ENCODE measurements at regions not wholly inside any gene's neighbourhood (a gene's known extent, or its start where the extent isn't known, plus 50 kb on each side); places are given as distances from the start of the nearest gene placed in this dataset.

GRCh38 chr14:95611293-95611880, 74.8 kb upstream of the TCL1B start:
- no peak overlapping the region for H3K27ac ChIP-seq (ENCODE audit: low read depth in 1 of 2, low read length in 2 of 2)
- no peak for DNase-seq (ENCODE audit: low spot score)
- 56% methylated on average over 8 of the region's 8 CpGs for WGBS

More at GRCh38 chr14:95611293-95611880, 74.8 kb upstream of the TCL1B start:
- no peak for TF ChIP-seq NR2F2 (IDR thresholded peaks at IDR 0.05)
- TF ChIP-seq CTCF (IDR thresholded peaks at IDR 0.05; ENCODE audit: low read depth, low read length, missing input control), result no peak
- no peak for TF ChIP-seq EGR1 (IDR thresholded peaks at IDR 0.05; ENCODE audit: low read depth in 2 of 2)
- no peak for TF ChIP-seq ZBTB33 (IDR thresholded peaks at IDR 0.05)
- no peak for TF ChIP-seq SP1 (IDR thresholded peaks at IDR 0.05)
- TF ChIP-seq MAX (IDR thresholded peaks at IDR 0.05), result no peak
- no peak for TF ChIP-seq REST (IDR thresholded peaks at IDR 0.05)
- Histone ChIP-seq H3K27me3 (ENCODE audit: control insufficient read depth in 4 of 4, insufficient read depth in 4 of 4, low read length in 3 of 4) (peaks cover 0 to 4% (median 0%) of the 10 kb centered on the region in 4 donors), H3K9ac (ENCODE audit: low read depth in 1 of 2, low read length in 2 of 2) (no peak overlapping the region), H3K4me3 (ENCODE audit: low read depth in 1 of 3, low read length in 3 of 3) (no peak overlapping the region), H3K9me3 (ENCODE audit: control insufficient read depth in 4 of 4, low read length in 3 of 4) (no peaks in the 10 kb centered on the region), H3K4me1 (ENCODE audit: control insufficient read depth in 4 of 4, insufficient read depth in 4 of 4, low read length in 3 of 4) (no peaks in the 10 kb centered on the region), H3K36me3 (ENCODE audit: control insufficient read depth in 4 of 4, insufficient read depth in 3 of 4, low read depth in 1 of 4, low read length in 3 of 4) (no peaks in the 10 kb centered on the region)

All from liver (tissue), 8 donors.